ENCODE measurements at regions not wholly inside any gene's neighbourhood (a gene's known extent, or its start where the extent isn't known, plus 50 kb on each side); places are given as distances from the start of the nearest gene placed in this dataset.

DNA sequence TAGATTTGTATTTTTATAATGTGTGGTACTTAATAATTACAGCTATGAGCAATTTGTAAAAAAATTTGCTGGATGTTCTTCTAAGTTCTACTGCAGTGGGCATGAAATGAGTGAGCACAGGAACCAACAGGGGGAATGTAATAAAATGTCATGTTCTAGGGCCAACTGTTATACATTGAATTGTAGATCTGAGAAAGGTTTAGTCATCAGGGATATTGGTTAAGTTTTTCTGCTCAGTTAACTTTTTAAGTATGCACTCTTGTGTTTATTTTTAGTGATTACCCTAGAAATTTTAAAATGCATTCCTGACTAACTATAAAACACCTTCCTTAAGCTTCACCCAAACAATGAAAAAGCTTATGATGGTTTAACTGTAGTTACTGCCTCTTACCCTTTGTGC is 101.8 kb downstream of the CAND1 start:
- no peak for DNase-seq (ENCODE audit: low read depth in 2 of 2)

DNA sequence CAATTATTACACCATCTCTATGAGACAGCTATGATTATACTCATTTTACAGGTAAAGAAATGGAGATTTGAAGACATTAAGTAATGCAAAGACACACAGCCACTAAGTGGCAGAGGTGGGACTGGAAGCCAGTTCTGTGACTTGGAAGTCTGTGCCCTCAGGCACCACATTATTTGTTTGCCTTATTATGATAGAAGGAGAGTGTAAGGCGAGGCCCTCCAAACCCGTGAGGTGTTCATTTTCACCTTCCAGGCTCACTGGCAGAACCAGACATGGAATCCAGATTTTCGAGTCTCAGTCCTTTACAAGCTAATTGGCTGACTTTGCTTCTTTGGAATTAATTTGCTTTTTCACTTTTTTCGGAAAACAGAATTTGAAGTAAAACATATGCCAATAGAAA is 107.9 kb downstream of the CAND1 start:
- DNase-seq (ENCODE audit: low read depth in 2 of 2) = no peak

DNA sequence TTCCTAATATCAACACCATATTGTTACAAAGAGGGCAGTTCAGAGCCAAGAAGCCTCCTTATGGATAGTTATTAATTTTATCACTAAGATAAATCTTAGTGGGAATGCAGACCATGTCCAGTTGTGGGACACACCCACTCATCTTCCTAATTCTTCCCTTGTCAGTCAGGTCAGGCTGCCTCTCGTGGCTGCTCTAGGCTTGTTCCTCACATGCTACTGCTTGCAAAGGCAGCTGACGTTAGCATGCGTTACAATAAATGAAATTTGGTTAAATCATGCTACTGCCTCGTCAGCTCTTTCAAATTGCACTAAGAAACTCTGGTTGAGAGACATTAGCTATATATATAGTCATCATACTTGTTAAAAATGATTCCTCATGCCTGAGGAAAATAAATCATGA is 108.4 kb downstream of the CAND1 start:
- DNase-seq (ENCODE audit: low read depth in 2 of 2) = no peak

DNA sequence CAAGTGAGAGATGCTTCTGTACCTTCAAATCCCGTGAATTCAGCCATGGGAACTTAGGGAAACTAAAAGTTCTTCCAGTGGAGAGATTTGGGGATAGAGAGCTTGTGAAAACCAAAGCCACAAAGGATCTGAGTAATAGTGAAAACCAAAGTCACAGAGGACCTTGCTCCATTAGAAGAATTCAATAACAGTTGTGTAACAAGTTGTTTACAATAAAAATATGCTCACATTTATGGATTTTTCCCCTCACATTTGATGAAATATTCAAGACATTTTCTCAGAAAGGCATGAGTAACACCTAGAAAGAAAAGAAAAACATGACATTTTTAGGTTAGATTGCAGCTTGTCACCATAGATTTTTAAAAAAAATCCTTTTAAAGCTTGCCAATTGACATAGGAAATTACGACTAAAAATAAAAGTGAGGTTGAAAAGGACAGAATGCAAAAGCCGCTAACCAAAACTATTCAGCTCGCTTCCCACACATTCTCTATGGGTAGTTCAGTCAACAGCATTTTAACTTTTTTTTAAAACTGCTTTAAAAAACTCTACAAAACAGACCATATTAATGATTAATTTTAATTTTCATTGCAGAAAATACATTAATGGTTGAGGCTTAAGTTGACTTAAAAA is 113.2 kb downstream of the CAND1 start:
- no peak for DNase-seq (ENCODE audit: low read depth in 2 of 2)

DNA sequence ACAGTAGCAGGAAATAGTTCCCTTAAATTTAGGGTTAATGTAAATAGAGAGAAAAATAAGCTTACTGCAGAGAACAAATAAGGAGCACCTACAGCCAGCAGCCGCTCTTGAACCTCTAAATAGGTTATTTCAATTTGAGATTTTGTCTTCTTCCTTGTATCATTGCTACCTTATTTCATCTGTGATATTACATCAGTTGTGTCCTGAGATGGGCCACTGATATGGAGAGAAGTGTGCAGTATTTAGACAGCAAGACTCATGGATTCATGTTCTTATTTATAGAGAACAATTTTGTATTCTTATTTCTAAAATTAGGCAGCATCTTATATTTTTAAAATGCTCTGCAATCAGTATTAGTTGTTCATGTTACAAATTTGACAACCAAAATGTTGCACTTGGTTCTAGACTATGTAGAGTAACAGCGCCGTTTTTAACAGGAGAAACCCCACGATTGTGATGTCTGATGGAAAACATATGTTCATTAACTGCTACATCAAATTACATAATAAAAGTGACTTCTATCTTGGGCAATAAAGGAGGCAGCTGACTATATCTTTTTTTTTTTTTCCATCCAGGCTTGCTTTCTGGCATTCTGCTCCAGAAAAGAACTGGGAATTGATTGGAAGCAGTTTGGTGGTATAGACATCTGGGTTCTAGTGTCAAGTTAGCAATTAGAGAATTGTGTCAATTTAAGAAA is 117.9 kb downstream of the CAND1 start:
- DNase-seq (ENCODE audit: low read depth in 2 of 2) = no peak

DNA sequence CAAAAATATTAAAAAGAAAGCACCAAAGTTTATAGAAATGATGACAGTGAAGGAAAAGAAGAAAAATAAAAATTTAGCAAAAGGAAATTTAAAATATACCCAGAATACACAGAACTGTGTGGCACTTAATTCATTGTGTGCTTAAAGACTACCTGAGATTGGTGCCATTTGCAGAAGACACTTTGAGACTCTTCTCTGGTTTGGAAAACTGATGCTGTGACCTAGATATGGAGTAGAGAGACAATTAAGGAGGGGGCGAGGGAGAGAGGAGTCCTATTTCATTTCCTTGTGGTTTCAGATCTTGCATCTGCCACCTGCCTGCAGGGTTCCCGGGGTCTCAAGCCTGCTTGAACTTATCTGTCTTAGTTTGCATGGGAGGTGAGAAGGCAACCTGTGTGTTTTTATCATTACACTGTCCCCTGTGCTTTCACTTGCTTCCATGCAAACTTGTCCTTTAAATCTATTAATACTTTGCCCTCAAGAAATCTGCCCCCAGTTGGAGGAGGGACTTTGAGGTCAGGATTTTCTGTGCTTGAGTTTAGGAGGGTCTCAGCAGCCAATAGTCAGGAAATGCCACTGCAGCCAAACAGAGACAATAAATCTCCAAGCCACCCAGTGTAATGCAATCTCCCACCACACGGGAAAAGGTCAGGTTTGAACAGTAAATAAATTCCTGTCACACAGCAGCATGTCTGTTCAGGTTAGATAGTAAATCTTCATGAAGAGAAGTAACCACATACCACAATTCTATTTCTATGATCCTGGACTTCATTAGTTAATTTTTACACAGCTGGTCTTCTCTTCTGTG is 119.4 kb downstream of the CAND1 start:
- DNase-seq (ENCODE audit: low read depth in 2 of 2) = no peak

DNA sequence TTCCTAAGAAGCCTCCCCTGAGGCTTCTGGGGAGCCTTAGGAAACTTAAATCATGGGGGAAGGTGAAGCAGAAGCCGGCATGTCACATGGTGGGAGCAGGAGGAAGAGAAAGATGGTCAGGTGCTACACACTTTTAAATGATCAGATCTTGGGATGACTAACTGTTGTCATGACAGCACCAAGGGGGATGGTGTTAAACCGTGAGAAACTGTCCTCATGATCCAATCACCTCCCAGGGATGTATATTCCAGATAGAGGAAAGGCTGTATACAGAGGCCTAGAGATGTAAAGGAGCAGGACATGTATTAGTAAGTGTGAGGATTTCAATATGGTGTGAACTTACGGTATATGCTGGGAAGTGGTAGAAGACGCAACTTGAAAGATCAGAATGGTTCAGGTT is 121.1 kb downstream of the CAND1 start:
- no peak for DNase-seq (ENCODE audit: low read depth in 2 of 2)

DNA sequence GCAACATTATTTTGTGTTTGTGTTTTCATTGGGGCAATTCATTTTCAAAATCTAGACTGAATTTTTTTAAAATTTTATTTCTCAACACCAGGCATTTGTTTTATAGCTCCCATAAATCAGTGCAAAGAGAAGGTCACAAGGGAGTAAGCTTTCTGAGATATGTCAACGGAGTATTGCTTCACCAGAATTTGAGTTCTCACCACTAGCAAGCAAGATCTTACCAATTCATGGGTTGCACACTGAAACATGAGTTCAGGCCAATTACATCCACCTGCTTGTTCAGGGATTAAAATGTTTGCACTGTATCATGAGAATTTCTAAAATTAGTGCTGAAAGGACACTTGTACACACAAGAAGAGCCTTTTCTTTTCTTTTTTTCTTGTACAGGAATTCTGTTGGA is 121.9 kb downstream of the CAND1 start:
- DNase-seq (ENCODE audit: low read depth in 2 of 2) = no peak

DNA sequence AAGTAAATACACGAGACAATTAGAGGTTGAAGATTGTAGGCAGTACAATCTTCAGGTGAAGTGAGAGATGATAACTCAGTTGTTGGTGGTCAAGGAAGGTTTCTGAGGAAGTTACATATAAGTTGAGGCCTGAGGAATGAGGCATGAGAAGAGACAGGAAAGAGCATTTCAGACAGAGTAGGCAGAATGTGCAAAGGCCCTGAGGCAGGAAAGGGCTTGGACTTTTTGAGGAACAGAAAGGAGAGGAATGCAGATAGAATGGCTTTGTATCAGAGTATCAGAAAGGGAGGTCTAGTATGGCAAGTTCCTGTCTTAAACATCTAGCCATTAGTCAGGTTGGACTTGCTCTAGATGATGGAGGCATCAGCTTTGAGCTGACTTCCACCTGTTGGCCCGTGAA is 122.5 kb downstream of the CAND1 start:
- no peak for DNase-seq (ENCODE audit: low read depth in 2 of 2)

DNA sequence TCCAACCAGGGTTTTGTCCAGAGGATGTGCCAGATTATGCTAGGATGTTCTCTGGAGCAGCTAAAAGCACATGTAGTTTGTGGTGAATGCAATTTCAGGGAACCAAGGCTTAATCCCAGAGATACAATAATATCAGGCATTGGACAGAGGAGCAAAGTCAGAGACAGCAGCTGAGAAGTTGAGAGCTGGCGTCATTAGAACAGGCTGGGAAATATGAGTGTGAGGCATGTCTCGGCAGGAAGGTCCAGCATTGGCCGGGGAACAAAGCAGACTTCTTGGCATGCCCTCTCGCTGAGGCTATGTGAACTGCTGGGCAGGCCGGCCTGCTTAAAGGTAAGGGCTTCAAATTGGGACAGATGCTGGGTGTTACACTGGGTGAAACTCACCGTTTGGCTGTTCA is 125.4 kb downstream of the CAND1 start:
- DNase-seq (ENCODE audit: low read depth in 2 of 2) = no peak

DNA sequence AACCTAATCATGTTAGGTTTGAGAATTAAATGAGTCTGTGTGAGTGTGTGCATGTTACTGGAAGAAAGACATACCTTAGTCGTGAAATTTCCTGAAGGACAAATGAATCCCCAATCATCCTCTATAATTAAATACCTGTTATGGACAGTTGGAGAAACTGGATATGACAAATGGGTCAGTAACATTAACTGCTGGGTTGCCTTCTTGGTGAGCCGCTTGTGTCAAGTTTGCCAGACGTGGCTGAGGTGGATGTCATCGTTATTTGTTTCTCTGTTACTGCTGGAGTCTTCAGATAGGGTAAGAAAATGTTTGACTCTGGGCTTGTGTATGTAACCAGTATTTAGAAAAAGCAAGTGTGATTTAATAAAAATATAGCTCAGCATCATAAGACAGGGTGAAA is 131.6 kb downstream of the CAND1 start:
- DNase-seq (ENCODE audit: low read depth in 2 of 2) = no peak

DNA sequence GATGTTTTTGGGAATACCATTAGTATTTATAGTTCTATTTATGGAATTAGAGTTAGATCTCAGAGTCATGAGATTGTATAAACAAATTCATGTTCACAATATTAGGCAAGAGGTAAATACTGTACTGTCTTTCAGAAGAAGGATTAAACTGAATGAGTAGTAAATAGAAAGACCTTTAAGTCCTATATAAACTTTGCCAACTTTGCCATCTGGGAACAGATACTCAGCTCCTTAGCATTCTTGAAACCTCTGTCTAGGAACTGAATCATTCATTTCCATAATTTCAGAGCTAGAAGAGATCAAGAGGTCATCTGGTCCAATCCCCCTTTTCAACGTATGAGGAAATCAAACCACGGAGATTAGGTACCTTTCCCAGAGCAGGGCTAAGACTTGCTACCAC is 141.1 kb downstream of the CAND1 start:
- no peak for DNase-seq (ENCODE audit: low read depth in 2 of 2)

DNA sequence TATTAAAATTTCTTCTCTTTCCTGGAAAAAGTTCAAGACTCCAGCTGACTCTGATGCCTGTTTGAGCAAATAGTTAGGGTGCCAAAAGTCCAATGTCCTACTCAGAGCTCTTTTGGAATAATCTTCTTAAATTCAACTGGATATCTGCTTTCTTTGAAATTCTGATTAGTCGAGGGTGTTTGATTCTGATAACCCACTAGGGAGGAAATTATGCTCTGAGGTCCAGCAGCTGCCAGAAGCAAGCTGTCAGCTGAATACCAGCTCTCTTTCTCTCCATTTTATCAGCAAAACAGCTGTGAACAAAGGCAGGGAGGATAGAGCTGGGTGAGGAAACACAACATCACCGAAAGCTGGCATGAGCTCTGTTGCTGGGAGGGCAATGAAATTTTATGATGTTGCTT is 141.5 kb downstream of the CAND1 start:
- DNase-seq (ENCODE audit: low read depth in 2 of 2) = no peak

DNA sequence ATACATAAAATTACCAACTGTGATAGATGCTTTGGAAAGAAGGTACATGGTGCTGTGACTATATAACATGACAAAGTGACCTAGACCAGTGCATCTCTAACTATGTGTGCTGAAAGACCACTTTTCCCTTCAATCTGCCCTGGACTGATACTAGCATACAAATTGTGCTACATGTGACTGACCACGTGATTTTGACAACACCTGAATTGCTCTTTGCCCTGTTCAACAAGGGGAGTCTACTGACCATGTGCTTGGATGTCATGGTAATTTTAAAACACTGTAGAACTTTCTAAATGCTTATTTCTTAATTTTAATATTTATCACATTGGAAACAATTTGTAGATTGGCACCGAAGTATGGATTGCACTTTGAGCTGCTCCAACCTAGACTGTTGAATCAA is 142.4 kb downstream of the CAND1 start:
- no peak for DNase-seq (ENCODE audit: low read depth in 2 of 2)

DNA sequence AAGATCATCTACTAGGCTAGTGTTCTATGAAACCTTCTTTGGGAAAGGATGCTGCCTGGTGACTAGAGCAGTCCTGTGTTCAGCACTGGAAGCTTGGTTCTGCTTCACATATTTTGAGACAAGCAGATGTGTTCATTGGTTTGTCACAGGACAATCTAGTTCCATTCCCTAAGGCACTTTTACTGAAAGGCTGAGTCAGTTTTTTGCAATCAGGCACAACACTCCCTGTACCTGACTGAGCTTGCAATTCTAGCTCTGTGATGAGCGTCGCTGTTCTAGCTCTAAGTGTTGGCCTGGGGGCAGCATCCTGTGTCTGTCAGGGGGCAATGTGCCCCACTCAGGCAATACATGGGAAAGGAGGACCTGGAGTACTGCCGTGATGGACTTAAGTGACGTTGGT is 144.4 kb downstream of the CAND1 start:
- no peak for DNase-seq (ENCODE audit: low read depth in 2 of 2)

DNA sequence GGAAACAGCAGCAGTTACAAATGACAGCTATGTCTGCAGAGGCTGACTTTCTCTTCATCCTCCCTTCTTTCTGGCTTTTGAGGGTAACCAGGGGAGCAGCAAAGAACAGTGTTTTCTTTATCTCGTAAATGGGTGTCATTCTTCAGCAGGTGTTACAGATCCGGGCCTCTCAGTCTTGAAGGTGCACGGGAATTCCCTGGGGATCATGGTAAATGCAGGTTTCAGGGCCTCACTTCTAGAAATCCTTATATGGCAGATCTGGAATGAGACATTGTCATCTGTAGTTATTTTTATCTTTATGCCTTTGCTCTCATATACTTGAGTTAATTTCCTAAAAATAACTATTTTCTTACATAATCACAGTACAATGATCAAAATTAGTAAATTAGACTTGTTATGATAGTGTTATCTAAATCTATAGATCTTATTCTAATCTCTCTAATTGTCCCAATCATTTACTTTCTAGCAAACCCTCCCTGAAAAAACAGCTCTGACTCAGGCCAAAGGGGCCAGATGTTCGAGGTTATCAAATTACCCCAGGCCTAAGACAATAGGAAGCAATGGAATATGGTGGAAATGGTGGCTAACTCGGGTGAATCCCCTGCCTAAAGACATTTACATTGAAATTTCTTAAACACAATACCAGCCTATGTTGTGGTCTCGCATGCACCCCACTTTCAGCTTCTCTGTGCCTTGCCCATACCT is 145.0 kb downstream of the CAND1 start:
- DNase-seq (ENCODE audit: low read depth in 2 of 2) = no peak

DNA sequence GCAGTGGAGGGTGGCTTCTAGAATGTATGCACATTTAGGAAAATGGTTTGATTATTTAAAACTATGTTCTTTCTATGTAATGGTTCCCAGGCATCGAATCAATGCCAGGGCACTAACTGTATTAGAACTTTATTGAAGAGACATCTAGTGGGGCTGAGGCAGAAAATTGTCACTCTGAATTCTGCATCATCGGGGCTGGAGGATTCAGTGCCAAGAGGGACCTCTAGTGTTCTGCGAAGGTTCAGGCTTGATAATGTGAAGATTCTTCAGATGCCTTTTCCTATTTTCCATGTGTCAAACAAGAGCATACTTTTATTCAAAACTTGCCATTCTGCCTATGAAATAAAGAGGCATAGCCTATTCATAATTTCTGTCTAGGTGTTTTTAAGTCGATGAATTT is 146.3 kb downstream of the CAND1 start:
- DNase-seq (ENCODE audit: low read depth in 2 of 2) = peak; percentile 36 to 38

DNA sequence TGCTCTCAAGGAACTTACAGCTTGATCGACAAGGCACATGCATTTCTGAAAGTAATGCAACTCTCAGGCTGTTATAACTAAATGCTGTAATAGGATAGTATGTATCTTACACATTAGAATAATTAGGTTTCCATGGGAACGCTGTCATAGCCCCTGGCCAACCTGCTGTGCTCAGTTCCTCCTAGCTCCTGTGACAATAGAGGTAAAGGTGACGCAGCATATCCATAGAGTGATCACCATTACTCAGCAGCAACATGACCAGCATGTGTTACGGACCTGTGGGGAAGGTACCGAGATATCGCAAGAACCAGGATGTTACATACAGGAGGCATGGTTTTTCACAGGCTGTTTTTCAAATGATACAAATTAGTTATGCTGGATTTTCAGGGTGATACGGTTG is 150.7 kb downstream of the CAND1 start:
- no peak for DNase-seq (ENCODE audit: low read depth in 2 of 2)

DNA sequence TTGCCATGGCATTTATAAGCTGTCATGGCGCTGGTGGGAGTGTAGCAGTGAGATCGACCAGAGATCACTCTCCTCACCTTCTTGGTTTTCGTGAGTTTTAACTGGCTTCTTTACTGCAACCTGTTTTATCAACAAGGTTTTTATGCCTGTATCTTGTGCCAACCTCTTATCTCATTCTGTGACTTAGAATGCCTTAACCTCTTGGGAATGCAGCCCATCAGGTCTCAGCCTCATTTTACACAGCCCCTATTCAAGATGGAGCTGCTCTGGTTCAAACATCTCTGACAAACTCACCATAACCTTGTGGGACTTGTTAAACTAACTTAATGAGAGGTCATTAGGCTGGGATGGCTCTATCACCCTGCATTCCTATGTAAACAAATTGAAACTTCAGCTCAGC is 151.3 kb downstream of the CAND1 start:
- no peak for DNase-seq (ENCODE audit: low read depth in 2 of 2)

DNA sequence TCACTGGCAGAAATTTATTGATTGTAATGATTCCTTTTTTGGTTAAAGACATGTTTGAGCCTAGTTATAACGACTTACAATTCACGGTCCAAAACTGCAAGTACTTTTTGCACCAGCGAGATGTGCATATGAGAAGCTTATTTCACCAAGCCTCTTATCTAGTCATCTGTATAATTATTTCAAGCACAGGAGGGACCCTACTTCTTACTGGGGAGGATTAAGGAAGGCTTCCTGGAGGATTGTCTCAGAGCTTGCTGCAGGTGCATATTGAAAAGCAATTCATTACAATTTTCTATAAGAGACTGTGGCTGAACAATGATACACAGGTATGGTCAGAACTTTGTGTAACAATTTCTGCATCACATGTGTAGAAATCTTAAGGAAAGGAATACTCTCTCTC is 152.9 kb downstream of the CAND1 start:
- DNase-seq (ENCODE audit: low read depth in 2 of 2) = no peak

DNA sequence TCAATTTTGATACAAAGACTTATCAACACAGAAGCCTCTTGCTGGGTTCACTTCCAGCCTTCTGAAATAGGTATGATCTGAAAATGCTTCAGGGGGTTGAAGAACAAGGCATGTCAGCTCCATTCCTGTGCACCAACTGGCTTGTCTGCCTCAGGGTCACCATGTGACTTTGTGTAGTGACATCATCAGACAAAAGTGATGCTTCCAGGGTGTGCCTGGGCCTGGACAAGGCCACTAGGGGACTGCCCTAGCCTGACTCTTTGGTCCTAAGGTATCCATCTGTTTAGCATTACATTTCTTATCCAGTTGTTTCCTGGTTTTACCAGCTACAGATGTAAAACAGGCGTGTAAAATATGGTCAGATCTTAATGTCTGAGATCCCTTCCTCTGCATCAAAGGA is 155.6 kb downstream of the CAND1 start:
- DNase-seq (ENCODE audit: low read depth in 2 of 2) = no peak

DNA sequence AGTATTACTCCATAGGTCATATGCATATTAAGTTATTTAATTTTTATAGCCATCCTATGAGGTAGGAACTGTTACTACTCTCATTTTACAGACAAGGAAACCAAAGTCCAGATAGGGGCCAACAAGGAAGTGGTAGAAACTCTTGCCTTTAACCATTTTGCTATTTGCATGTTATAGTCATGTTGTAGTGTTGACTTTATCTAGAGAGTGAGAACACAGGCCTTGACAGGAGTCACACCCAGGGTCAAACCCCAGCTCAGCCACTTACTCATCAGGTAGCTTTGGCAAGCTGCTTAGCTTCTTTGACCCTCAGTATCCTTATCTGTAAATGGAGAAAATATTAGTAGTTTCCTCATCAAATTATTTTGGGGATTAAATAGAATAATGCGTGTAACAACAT is 156.2 kb downstream of the CAND1 start:
- no peak for DNase-seq (ENCODE audit: low read depth in 2 of 2)

DNA sequence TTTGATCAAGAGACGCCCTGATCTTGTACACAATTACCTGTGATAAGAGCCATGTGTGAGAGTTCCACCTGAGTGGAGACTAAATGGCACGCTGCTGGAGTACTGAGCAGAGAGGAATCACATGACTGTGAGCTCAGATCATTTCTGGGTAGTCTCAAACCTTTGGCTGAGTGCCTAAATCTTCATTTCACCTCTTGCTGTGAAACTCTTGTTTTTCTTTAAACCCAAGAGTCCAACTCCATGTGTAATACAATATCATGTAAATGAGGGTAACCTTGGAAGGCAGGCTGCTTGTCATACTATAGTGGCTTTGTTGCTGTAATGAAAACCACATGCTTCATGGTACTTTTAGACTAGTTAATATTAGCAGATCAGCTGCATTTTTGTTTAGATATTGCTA is 156.9 kb downstream of the CAND1 start:
- peak; percentile 88 to 91 for DNase-seq (ENCODE audit: low read depth in 2 of 2)
